ENCODE measurements at regions not wholly inside any gene's neighbourhood (a gene's known extent, or its start where the extent isn't known, plus 50 kb on each side); places are given as distances from the start of the nearest gene placed in this dataset.

GRCh38 chr11:109828387-109828786 is 264.8 kb upstream of the ZC3H12C start:
- no peak overlapping the region for H4K91ac ChIP-seq (ENCODE audit: low read length)
- no peak overlapping the region for H3K9ac ChIP-seq (ENCODE audit: low read length)
- no peaks in the 10 kb centered on the region for H3K9me3 ChIP-seq (ENCODE audit: control insufficient read depth, low read length)
- DNase-seq: no peak
- H4K8ac ChIP-seq (ENCODE audit: low read length): no peak overlapping the region
- no peaks in the 10 kb centered on the region for H3K79me1 ChIP-seq (replicated peaks; ENCODE audit: low read length, poor library complexity, severe bottlenecking)
- H2BK12ac ChIP-seq (ENCODE audit: low read length in 2 of 2): no peak overlapping the region
- H3K4me2 ChIP-seq (ENCODE audit: low read length, poor library complexity, severe bottlenecking): no peak overlapping the region
- H2AK5ac ChIP-seq (ENCODE audit: low read length, severe bottlenecking): no peak overlapping the region
- H3K27ac ChIP-seq (ENCODE audit: low read length, poor library complexity, severe bottlenecking): no peak overlapping the region
- H3K4ac ChIP-seq (ENCODE audit: low read depth in 1 of 2, low read length in 2 of 2): no peak overlapping the region
- H2BK15ac ChIP-seq (ENCODE audit: low read depth, poor library complexity, severe bottlenecking): no peak overlapping the region
- H2BK120ac ChIP-seq (ENCODE audit: low read depth, low read length): no peak overlapping the region
- H3K27me3 ChIP-seq (ENCODE audit: control insufficient read depth in 1 of 2, insufficient read depth in 1 of 2, low read length in 2 of 2): no peaks in the 10 kb centered on the region
- H3K14ac ChIP-seq (ENCODE audit: low read length in 2 of 2): no peak overlapping the region
- H2BK5ac ChIP-seq (ENCODE audit: low read depth, low read length, poor library complexity, severe bottlenecking): no peak overlapping the region
- no CpG with 5 or more reads among the region's 1 CpG for WGBS
- H3K36me3 ChIP-seq (ENCODE audit: control insufficient read depth in 1 of 2, insufficient read depth in 2 of 2, low read depth in 1 of 2, low read length in 2 of 2): no peaks in the 10 kb centered on the region
- no peak overlapping the region for H2AFZ ChIP-seq (ENCODE audit: low read depth, low read length)
- H3K18ac ChIP-seq (ENCODE audit: low read depth in 1 of 2, low read length in 2 of 2): no peak overlapping the region
- H3K4me3 ChIP-seq (ENCODE audit: insufficient read depth in 1 of 2, low read depth in 1 of 2, low read length in 2 of 2): no peak overlapping the region
- no peak overlapping the region for H3K23ac ChIP-seq (ENCODE audit: low read length in 2 of 2)
- no peaks in the 10 kb centered on the region for H3K4me1 ChIP-seq (ENCODE audit: control insufficient read depth, insufficient read depth, low read depth, low read length)

- H2BK15ac ChIP-seq (ENCODE audit: low read depth, poor library complexity, severe bottlenecking): no peak overlapping the region
Measured at GRCh38 chr11:109838026-109838425, 255.2 kb upstream of the ZC3H12C start.

GRCh38 chr11:109845437-109845836 is 247.8 kb upstream of the ZC3H12C start:
- H3K4me3 ChIP-seq (ENCODE audit: insufficient read depth in 1 of 2, low read depth in 1 of 2, low read length in 2 of 2): no peak overlapping the region
- no peak overlapping the region for H3K4ac ChIP-seq (ENCODE audit: low read depth in 1 of 2, low read length in 2 of 2)
- no peak for DNase-seq
- no peak overlapping the region for H2AK5ac ChIP-seq (ENCODE audit: low read length, severe bottlenecking)
- no peak overlapping the region for H3K27ac ChIP-seq (ENCODE audit: low read length, poor library complexity, severe bottlenecking)
- no peak overlapping the region for H4K8ac ChIP-seq (ENCODE audit: low read length)
- H2BK5ac ChIP-seq (ENCODE audit: low read depth, low read length, poor library complexity, severe bottlenecking): no peak overlapping the region
- H2BK120ac ChIP-seq (ENCODE audit: low read depth, low read length): no peak overlapping the region
- peak overlapping the region; percentile 18 for H3K9ac ChIP-seq (ENCODE audit: low read length)
- H4K91ac ChIP-seq (ENCODE audit: low read length): no peak overlapping the region
- no peak overlapping the region for H2BK12ac ChIP-seq (ENCODE audit: low read length in 2 of 2)
- H2BK15ac ChIP-seq (ENCODE audit: low read depth, poor library complexity, severe bottlenecking): no peak overlapping the region
- H3K36me3 ChIP-seq (ENCODE audit: control insufficient read depth in 1 of 2, insufficient read depth in 2 of 2, low read depth in 1 of 2, low read length in 2 of 2): no peaks in the 10 kb centered on the region
- H2AFZ ChIP-seq (ENCODE audit: low read depth, low read length): no peak overlapping the region
- no peak overlapping the region for H3K23ac ChIP-seq (ENCODE audit: low read length in 2 of 2)
- H3K27me3 ChIP-seq (ENCODE audit: control insufficient read depth in 1 of 2, insufficient read depth in 1 of 2, low read length in 2 of 2): no peaks in the 10 kb centered on the region
- 94% methylated on average over 1 of the region's 1 CpG for WGBS
- no peak overlapping the region for H3K18ac ChIP-seq (ENCODE audit: low read depth in 1 of 2, low read length in 2 of 2)
- H3K4me2 ChIP-seq (ENCODE audit: low read length, poor library complexity, severe bottlenecking): no peak overlapping the region
- H3K9me3 ChIP-seq (ENCODE audit: control insufficient read depth, low read length): no peaks in the 10 kb centered on the region
- H3K14ac ChIP-seq (ENCODE audit: low read length in 2 of 2): no peak overlapping the region
- no peaks in the 10 kb centered on the region for H3K79me1 ChIP-seq (replicated peaks; ENCODE audit: low read length, poor library complexity, severe bottlenecking)
- no peaks in the 10 kb centered on the region for H3K4me1 ChIP-seq (ENCODE audit: control insufficient read depth, insufficient read depth, low read depth, low read length)

More at GRCh38 chr11:109838026-109838425, 255.2 kb upstream of the ZC3H12C start:
- H2BK5ac ChIP-seq (ENCODE audit: low read depth, low read length, poor library complexity, severe bottlenecking): no peak overlapping the region
- no peaks in the 10 kb centered on the region for H3K36me3 ChIP-seq (ENCODE audit: control insufficient read depth in 1 of 2, insufficient read depth in 2 of 2, low read depth in 1 of 2, low read length in 2 of 2)
- H3K79me1 ChIP-seq (replicated peaks; ENCODE audit: low read length, poor library complexity, severe bottlenecking): no peaks in the 10 kb centered on the region
- 89% methylated on average over 4 of the region's 4 CpGs for WGBS
- no peak overlapping the region for H3K23ac ChIP-seq (ENCODE audit: low read length in 2 of 2)
- H3K9me3 ChIP-seq (ENCODE audit: control insufficient read depth, low read length): no peaks in the 10 kb centered on the region
- no peak overlapping the region for H2BK12ac ChIP-seq (ENCODE audit: low read length in 2 of 2)
- no peak overlapping the region for H3K4ac ChIP-seq (ENCODE audit: low read depth in 1 of 2, low read length in 2 of 2)
- H3K4me3 ChIP-seq (ENCODE audit: insufficient read depth in 1 of 2, low read depth in 1 of 2, low read length in 2 of 2): no peak overlapping the region
- H3K27me3 ChIP-seq (ENCODE audit: control insufficient read depth in 1 of 2, insufficient read depth in 1 of 2, low read length in 2 of 2): no peaks in the 10 kb centered on the region
- H4K91ac ChIP-seq (ENCODE audit: low read length): no peak overlapping the region
- no peak overlapping the region for H2AK5ac ChIP-seq (ENCODE audit: low read length, severe bottlenecking)
- no peak for DNase-seq
- H3K14ac ChIP-seq (ENCODE audit: low read length in 2 of 2): no peak overlapping the region
- H3K27ac ChIP-seq (ENCODE audit: low read length, poor library complexity, severe bottlenecking): no peak overlapping the region
- H3K18ac ChIP-seq (ENCODE audit: low read depth in 1 of 2, low read length in 2 of 2): no peak overlapping the region
- no peak overlapping the region for H2BK120ac ChIP-seq (ENCODE audit: low read depth, low read length)
- no peaks in the 10 kb centered on the region for H3K4me1 ChIP-seq (ENCODE audit: control insufficient read depth, insufficient read depth, low read depth, low read length)
- no peak overlapping the region for H3K9ac ChIP-seq (ENCODE audit: low read length)
- no peak overlapping the region for H4K8ac ChIP-seq (ENCODE audit: low read length)
- H2AFZ ChIP-seq (ENCODE audit: low read depth, low read length): no peak overlapping the region
- no peak overlapping the region for H3K4me2 ChIP-seq (ENCODE audit: low read length, poor library complexity, severe bottlenecking)

GRCh38 chr11:109847621-109848020 is 245.6 kb upstream of the ZC3H12C start:
- H2BK15ac ChIP-seq (ENCODE audit: low read depth, poor library complexity, severe bottlenecking): no peak overlapping the region
- no peaks in the 10 kb centered on the region for H3K79me1 ChIP-seq (replicated peaks; ENCODE audit: low read length, poor library complexity, severe bottlenecking)
- H4K91ac ChIP-seq (ENCODE audit: low read length): no peak overlapping the region
- no peak overlapping the region for H3K14ac ChIP-seq (ENCODE audit: low read length in 2 of 2)
- H2AK5ac ChIP-seq (ENCODE audit: low read length, severe bottlenecking): no peak overlapping the region
- H3K9me3 ChIP-seq (ENCODE audit: control insufficient read depth, low read length): no peaks in the 10 kb centered on the region
- H2AFZ ChIP-seq (ENCODE audit: low read depth, low read length): no peak overlapping the region
- WGBS: 75% methylated on average over 1 of the region's 1 CpG
- H2BK12ac ChIP-seq (ENCODE audit: low read length in 2 of 2): no peak overlapping the region
- DNase-seq: no peak
- no peak overlapping the region for H3K9ac ChIP-seq (ENCODE audit: low read length)
- no peak overlapping the region for H3K27ac ChIP-seq (ENCODE audit: low read length, poor library complexity, severe bottlenecking)
- no peaks in the 10 kb centered on the region for H3K4me1 ChIP-seq (ENCODE audit: control insufficient read depth, insufficient read depth, low read depth, low read length)
- no peak overlapping the region for H2BK120ac ChIP-seq (ENCODE audit: low read depth, low read length)
- no peak overlapping the region for H3K18ac ChIP-seq (ENCODE audit: low read depth in 1 of 2, low read length in 2 of 2)
- H2BK5ac ChIP-seq (ENCODE audit: low read depth, low read length, poor library complexity, severe bottlenecking): no peak overlapping the region
- H3K27me3 ChIP-seq (ENCODE audit: control insufficient read depth in 1 of 2, insufficient read depth in 1 of 2, low read length in 2 of 2): no peaks in the 10 kb centered on the region
- H3K4ac ChIP-seq (ENCODE audit: low read depth in 1 of 2, low read length in 2 of 2): no peak overlapping the region
- H3K4me2 ChIP-seq (ENCODE audit: low read length, poor library complexity, severe bottlenecking): no peak overlapping the region
- H3K23ac ChIP-seq (ENCODE audit: low read length in 2 of 2): no peak overlapping the region
- H4K8ac ChIP-seq (ENCODE audit: low read length): no peak overlapping the region
- H3K4me3 ChIP-seq (ENCODE audit: insufficient read depth in 1 of 2, low read depth in 1 of 2, low read length in 2 of 2): no peak overlapping the region
- no peaks in the 10 kb centered on the region for H3K36me3 ChIP-seq (ENCODE audit: control insufficient read depth in 1 of 2, insufficient read depth in 2 of 2, low read depth in 1 of 2, low read length in 2 of 2)

Measured in mesenchymal stem cell (in vitro differentiated cells and primary cell).